ENCODE measurements at regions not wholly inside any gene's neighbourhood (a gene's known extent, or its start where the extent isn't known, plus 50 kb on each side); places are given as distances from the start of the nearest gene placed in this dataset.

DNA sequence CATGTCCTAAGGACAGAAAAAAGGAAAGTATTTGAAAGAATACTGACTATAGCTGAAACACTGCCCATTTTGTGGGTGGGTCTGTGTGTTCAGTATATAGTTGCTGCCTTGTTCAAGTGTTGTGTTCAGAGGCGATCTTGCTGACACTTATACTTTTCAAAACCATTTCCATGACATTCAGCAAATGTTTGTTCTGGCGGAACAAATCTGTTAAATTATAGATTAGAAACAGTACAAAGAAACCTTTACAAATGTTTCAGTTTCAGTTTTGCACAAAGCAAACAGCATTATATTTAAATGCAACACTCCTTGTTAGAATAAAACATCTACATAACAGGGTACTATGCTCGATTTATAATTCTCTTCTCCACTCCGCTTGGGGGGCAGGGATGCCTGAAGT is 2276.3 kb downstream of the MAT2B start:
- DNase-seq (ENCODE audit: low read depth): no peak

DNA sequence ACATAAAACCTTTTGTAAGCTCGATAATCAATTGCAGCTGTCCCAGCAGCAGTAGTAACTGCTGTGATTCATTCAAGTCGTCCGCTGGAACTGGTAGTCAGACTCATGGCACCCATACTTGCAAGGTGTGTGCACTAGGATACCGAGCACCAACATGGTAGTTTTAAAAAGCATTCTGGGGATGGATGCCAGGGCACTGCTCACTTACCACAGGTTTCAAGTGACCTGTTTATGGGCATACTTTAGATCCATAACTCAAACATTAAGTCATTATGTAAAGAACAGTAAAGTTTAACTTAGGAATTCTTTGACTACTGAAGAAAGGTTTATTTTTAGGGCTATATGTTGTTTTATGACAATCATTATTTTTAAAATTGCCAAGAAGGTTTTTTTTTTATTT is 2277.6 kb downstream of the MAT2B start:
- peak; percentile 61 for DNase-seq (ENCODE audit: low read depth)

- DNase-seq (ENCODE audit: low read depth): no peak
Measured at GRCh38 chr5:165786073-165786472, 2280.7 kb downstream of the MAT2B start.

DNA sequence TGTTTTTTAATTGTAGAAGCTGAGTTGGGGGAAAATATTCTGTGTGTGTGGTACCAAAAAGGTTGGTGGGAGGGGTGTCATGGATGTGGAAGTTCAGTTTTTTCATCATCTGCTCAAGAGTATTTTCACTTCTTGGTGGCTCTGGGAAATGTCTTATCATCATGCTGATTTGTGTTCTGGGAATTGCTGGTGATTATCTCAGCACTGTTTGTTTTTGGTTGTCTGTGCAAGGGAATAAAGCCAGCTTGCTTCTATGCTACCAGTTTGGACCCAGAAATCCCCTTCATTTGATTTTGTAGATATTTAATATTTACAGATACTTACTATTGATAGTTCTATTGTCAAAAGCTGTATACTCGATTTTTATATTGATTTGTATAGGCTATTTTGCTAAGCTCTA is 2289.7 kb downstream of the MAT2B start:
- no peak for DNase-seq (ENCODE audit: low read depth)

DNA sequence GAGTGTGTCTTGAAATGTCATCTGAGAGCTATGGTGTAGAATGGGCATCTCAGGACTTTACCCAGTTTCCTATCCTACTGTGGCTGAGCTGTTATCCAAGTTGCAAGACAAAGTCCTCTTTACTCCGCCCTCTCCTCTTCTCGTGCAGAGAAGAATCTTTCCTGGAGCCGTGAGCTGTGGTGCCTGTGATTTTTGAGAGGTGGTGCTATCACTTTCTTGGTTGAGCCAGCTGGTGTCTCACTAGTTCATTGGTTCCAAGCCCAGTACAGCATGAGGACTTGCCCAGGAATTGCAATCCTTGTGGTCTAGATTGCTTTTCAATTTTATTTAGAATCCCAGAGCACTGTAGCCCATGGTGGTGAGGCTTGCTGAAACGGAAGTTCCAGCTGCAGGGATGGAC is 2300.3 kb downstream of the MAT2B start:
- peak; percentile 37 for DNase-seq (ENCODE audit: low read depth)

DNA sequence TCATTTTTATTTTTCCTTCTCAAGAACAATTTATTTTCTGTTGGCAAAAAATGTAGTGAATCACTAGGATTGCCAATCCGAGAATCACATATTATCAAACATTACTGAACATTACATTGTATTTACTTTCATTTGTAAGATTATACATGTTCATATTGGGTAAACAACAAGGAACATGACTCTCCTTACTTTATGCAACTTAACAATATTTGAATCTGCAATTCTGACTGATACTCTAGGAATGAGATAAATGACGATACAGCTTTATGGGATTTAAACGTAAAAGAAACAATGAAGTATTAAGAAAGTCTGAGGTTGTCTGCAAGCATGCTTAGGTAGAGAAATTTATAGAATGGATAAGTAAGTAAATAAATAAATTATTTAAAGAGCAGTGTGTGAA is 2302.9 kb downstream of the MAT2B start:
- no peak for DNase-seq (ENCODE audit: low read depth)

DNA sequence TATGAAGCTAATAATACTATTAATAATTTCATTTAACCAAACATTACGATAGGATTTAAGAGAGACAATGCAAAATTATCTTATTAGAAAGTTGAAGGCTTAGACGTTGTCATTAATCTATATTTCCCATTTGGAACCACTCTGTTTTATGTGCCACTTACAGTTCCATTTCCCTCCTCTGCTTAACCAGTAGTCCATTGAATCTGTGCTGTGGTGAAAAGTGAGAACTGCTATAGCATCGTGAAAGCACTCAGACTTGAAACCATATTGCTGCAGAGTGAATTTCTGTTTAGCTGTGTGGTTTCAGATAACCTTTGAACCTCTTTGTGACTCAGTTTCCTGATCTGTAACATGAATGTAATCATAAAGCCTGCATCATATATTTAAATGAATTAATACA is 2304.5 kb downstream of the MAT2B start:
- DNase-seq (ENCODE audit: low read depth): no peak

- no peak for DNase-seq (ENCODE audit: low read depth)
Measured at GRCh38 chr5:165829504-165829903, 2324.1 kb downstream of the MAT2B start.

DNA sequence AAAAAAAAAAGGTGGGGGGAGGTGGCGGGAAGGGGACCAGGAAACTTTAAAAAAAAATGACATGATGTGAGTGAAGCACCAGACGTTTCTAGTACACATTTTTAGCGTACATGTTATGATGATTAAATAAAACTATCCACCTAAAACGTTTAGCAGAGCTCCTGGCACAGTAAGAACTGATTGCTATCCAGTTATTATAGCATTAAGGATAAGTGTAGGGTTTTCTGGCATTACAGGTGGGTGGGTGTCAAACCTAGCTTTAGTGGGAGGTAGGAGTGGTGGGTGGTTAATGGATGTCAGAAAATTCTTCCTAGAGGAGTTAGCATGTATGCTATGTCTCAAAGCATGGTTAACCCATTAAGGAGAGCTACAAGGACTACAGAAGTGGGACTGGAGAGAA is 2329.5 kb downstream of the MAT2B start:
- no peak for DNase-seq (ENCODE audit: low read depth)

- DNase-seq (ENCODE audit: low read depth): no peak
Measured at GRCh38 chr5:165836046-165836445, 2330.6 kb downstream of the MAT2B start.

DNA sequence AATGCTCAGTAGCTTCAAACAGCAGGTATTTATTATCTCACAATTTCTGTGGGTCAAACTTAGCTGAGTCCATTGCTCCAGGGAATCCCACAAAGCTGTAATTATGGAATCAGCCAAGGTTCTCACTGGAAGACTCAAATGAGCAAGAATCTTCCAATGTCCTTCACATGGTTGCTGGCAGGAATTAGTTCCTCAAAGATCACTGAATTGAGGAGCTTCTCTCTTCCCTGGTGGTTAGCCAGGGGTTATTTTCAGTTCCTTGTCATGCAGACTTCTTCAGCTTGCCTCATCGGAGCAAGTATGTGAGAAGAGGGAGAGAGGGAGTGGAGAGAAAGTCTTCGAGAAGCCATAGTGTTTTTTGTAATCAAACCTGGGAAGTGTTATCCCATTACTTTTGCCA is 2331.9 kb downstream of the MAT2B start:
- no peak for DNase-seq (ENCODE audit: low read depth)

DNA sequence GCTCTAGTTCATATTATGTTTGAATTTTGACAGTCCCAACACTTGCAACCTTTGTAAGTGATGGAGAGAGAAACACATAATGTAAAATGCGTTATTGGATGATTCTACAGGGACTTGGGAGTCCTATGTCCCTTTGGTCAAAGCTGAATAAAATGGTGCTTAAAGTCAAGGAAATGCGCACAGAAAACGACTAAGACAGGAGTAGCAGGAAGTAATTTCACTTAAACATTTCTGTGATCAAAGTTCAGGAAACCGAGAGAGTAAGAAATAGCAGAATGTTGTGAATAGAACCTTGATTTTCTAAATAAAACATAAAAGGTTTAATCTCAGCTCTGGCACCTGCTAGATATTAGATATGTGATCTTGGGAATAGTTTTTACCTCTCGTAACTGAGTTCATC is 2339.2 kb downstream of the MAT2B start:
- DNase-seq (ENCODE audit: low read depth): no peak

GRCh38 chr5:165858118-165858517 is 2352.7 kb downstream of the MAT2B start:
- no peak for DNase-seq (ENCODE audit: low read depth)

DNA sequence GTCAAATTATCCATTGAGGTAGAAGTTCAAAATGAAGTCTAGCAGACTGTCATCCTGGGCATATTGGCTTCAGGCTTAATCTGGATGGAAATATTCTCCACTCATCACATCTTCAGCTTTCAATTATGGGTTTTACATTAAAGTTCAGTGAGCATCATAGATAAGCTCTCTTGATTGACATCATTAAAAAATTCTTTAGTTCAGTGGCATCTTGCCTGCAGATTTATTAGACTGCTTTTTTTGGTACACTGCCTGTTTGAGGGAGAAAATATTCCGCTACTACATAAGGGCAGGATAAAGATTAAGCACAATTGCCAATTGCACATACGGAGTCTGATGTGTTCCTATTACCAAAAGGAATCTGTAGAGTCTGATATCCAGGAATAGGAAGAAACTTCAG is 2353.8 kb downstream of the MAT2B start:
- no peak for DNase-seq (ENCODE audit: low read depth)

GRCh38 chr5:165863239-165863638 is 2357.8 kb downstream of the MAT2B start:
- DNase-seq (ENCODE audit: low read depth): no peak

- no peak for DNase-seq (ENCODE audit: low read depth)
Measured at GRCh38 chr5:165871291-165871690, 2365.9 kb downstream of the MAT2B start.

GRCh38 chr5:165874851-165875250 is 2369.4 kb downstream of the MAT2B start:
- DNase-seq (ENCODE audit: low read depth): no peak

DNA sequence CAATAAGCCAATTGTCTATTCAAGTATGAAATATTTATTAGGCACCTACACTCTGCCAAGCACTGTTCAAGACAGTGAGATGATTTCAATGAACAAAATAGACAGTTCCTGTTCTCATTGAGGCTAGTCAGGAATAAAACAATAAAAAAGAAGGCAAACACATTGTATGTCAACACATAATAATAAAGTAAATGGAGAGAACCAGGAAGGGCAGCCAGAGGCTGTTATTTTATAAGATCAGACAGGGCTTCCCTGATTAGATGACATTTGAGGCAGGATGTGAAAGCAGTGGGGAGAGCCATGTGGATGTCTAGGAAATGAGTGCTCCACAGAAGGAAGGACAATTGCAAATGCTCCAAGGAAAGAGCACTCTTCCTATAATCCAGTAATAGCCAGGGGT is 2371.1 kb downstream of the MAT2B start:
- DNase-seq (ENCODE audit: low read depth): no peak

GRCh38 chr5:165877475-165877874 is 2372.1 kb downstream of the MAT2B start:
- DNase-seq (ENCODE audit: low read depth): no peak

- DNase-seq (ENCODE audit: low read depth): peak; percentile 19
Measured at GRCh38 chr5:165881259-165881658, 2375.8 kb downstream of the MAT2B start.

- DNase-seq (ENCODE audit: low read depth): no peak
Measured at GRCh38 chr5:165882099-165882498, 2376.7 kb downstream of the MAT2B start.

DNA sequence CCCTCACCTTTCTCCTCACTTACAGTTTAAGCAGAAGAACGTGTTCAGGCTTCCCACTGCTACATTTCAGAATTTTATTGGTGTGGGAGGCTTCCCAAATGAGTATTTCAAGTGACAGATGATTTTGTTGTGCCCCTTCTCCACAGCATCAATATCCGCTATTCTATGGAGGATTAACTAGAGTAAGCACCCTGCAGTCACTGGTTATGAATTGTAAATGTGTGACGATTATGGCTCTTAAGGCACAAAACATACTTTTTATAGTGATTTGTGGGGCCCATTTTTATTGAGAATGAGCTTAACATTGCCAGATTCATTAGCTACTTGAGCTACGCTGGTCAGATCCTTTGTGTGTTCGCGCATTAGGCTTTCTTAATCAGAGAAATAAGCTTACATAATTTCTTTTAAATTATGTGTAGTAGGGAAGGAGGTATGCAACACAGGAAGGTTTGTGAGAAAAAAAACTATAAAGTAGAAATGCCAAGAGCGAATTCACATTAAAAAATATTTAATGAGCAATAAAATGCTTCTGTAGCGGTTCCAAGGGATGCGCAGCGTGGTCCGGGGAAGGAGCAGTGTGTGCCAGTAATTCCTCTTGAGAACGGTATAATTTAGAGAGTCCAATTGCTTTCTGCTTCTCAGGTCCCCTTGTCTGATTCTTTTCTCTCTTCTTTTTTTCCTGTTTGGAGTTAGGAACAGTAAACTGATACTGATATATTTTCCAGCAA is 2380.4 kb downstream of the MAT2B start:
- DNase-seq (ENCODE audit: low read depth): no peak

DNA sequence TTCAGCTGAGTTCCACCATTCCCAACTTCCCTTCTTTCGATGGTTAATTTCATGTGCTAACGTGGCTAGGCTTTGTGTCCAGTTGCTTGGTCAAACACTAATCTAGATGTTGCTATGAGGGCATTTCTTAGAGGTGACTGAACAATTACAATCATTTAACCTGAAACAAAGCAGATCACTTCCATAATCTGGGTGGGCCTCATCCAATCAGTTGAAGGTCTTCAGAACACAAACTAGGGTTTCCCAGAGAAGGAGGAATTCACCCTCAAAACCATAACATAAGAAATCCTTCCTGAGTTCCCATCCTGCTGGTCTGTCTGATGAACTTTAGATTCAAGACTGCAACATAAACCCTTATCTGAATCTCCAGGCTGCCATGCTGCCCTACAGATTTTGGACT is 2381.7 kb downstream of the MAT2B start:
- no peak for DNase-seq (ENCODE audit: low read depth)

- DNase-seq (ENCODE audit: low read depth): peak; percentile 51
Measured at GRCh38 chr5:165892383-165892782, 2387.0 kb downstream of the MAT2B start.
